B cell (primary cell): ENCODE measurements at regions not wholly inside any gene's neighbourhood (a gene's known extent, or its start where the extent isn't known, plus 50 kb on each side); places are given as distances from the start of the nearest gene placed in this dataset.

Source experiments
- CTCF ChIP-seq: fragments of 200-600 bp; IDR thresholded peaks from one replicate; pipeline ENCODE4 v1.8.0; 2022; ENCODE audit warnings: antibody characterized with exemption, mild to moderate bottlenecking
- EZH2 ChIP-seq: IDR thresholded peaks from 2 replicates; pipeline ENCODE4 v1.6.1; 2012; ENCODE audit warnings: borderline replicate concordance, low read depth, mild to moderate bottlenecking, moderate library complexity, low read length; ENCODE audit not compliant: insufficient read depth, poor library complexity, severe bottlenecking

GRCh38 chr6:164303102-164303964 lies 888.8 kb downstream of the QKI start:
- TF ChIP-seq CTCF, result no peak
- TF ChIP-seq EZH2, result no peak
